ENCODE measurements at regions not wholly inside any gene's neighbourhood (a gene's known extent, or its start where the extent isn't known, plus 50 kb on each side); places are given as distances from the start of the nearest gene placed in this dataset.

GRCh38 chr13:109945206-109945960, 159.0 kb upstream of the IRS2 start:
- TF ChIP-seq CTCF (IDR thresholded peaks at IDR 0.05) (no peak), POLR2A (IDR thresholded peaks at IDR 0.05) (no peak)
